ENCODE measurements at regions not wholly inside any gene's neighbourhood (a gene's known extent, or its start where the extent isn't known, plus 50 kb on each side); places are given as distances from the start of the nearest gene placed in this dataset.
"Not testable (repeated sequence)": the region's sequence is repeated elsewhere in the genome, so short reads cannot be mapped to it uniquely, and the experiment has no call there.

- not testable (repeated sequence) for DNase-seq (ENCODE audit: low spot score)
Measured at GRCh38 chr4:121616449-121616848, 80.3 kb downstream of the ANXA5 start.

DNA sequence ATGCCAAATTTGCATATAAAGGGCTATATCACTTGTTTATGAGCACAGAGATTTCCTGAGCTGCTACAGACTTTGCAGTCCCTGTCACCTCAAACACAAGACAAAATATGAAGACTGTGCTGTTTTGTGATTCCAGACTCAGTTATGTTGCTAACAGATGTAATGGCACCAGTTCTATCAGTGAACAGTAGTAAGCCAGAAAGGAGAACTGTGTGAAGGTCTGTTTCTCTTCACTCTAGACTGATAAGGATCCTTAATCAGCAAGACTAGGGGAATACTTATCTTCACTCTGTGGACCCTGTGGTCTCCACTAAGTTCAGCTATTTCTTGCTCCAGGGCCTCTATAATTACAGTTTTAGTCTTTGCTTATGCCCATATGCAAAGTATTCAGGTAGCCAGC is 82.7 kb downstream of the ANXA5 start:
- DNase-seq (ENCODE audit: low spot score) = no peak

GRCh38 chr4:121599049-121599448 is 97.7 kb downstream of the ANXA5 start:
- no peak for DNase-seq (ENCODE audit: low spot score)

- no peak for DNase-seq (ENCODE audit: low spot score)
Measured at GRCh38 chr4:121597346-121597934, 99.3 kb downstream of the ANXA5 start.

GRCh38 chr4:121594796-121595526 is 101.8 kb downstream of the ANXA5 start:
- peak; percentile 34 for DNase-seq (ENCODE audit: low spot score)

DNA sequence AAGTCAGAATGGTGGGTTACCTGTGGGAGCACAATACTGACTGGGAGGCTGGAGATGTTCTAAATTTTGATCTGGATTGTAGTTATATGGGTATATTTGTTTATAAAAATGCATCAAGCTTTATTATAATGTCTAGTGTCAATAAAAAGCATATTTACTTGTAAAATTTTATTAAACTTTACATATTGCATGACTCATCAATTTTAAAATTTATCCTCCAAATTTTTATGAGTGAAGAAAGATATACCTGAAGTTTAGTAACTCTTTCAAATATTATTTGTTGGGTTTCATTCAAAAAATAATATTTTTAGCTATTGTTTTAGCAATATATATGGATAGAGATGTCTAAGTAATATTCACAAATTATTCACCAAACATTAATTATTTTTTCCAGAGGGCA is 103.0 kb downstream of the ANXA5 start:
- no peak for DNase-seq (ENCODE audit: low spot score)

- DNase-seq (ENCODE audit: low spot score) = not testable (repeated sequence)
Measured at GRCh38 chr4:121592257-121592656, 104.5 kb downstream of the ANXA5 start.

GRCh38 chr4:121584836-121585235 is 111.9 kb downstream of the ANXA5 start:
- no peak for DNase-seq (ENCODE audit: low spot score)

DNA sequence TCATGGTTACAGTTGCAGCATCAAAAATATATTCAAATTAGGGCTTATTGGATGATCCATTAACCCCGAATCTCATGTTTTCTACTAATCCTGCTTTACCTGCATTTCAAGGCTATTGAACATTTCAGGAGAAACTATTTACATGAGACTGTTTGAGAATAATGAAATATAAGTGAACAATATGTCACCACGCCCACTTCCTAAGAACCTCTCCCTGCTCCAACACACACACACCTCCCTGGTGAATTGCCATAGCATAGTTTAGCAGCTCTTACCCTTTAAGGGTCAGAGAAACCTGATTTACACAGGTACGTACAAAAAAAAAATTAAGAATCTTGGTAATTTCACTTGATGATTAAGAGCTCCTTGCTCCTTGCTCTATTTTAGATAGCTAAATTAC is 113.4 kb downstream of the ANXA5 start:
- DNase-seq (ENCODE audit: low spot score) = no peak

DNA sequence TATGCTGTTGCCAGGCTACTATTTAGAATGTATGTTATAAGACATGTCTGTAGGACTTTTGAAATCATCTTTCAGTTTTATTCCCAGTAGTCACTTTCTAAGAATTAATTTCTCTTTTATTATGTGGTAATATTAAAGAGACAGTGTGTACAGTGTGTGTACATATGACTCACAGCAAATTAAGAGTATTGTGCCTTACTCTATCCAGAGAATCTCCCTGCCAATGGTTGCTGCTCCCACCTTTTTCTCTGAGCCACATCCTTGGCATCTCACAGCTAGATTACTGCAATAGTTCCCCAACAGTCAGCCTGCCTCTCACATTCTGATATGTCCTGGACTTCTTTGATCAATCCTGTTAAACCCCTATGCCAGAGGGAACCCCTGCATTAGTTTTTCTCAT is 114.5 kb downstream of the ANXA5 start:
- no peak for DNase-seq (ENCODE audit: low spot score)

- not testable (repeated sequence) for DNase-seq (ENCODE audit: low spot score)
Measured at GRCh38 chr4:121575392-121575791, 121.4 kb downstream of the ANXA5 start.

GRCh38 chr4:121574618-121575017 is 122.2 kb downstream of the ANXA5 start:
- DNase-seq (ENCODE audit: low spot score) = no peak

DNA sequence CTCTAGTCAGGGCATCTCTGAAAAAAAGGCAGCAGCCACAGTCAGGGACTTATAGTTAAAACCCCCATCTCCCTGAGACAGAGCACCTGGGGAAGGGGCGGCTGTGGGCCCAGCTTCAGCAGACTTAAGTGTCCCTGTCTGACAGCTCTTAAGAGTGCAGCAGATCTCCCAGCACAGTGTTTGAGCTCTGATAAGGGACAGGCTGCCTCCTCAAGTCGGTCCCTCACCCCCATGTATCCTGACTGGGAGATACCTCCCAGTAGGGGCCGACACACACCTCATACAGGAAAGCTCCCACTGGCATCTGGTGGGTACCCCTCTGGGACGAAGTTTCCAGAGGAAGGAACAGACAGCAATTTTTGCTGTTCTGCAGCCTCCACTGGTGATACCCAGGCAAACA is 129.0 kb downstream of the ANXA5 start:
- no peak for DNase-seq (ENCODE audit: low spot score)

DNA sequence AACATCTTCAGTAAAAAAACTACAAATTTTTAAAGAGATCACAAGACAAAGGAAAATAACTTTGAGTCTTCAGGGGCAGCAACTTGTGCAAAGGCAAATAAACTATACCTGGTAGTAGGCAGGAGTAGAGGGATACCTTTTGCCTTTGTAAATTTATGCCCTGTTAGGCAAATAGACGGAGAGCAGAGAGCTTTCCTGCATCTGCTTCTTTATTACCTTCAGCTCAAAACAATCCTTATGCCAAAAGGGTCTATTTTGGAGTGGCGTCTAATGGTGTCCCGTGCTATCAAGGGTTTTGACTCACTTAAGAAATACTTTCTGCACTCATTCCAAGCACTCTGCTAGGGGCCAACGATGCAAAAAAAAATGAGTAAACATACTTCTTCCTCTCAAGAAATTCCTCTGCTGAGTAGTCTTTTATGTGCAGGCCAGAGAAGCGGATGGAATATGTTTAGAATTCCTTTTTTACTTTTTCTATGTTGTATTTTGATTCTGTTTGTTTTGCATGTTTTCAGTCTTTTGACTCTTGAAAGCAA is 131.9 kb downstream of the ANXA5 start:
- no peak for DNase-seq (ENCODE audit: low spot score)

DNA sequence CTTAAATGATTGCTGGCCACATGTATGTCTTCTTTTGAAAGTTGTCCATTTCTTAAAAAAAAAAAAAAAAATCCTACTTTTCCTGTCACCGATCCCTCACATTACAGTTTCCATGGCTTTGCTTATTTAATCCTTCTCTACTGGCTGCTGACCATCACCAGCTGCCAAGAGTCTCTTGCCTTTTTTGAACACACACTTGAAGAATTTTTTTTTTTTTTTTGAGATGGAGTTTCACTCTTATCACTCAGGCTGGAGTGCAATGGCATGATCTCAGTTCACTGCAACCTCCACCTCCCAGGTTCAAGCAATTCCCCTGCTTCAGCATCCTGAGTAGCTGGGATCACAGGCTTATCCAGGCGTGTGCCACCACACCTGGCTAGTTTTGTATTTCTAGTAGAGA is 134.0 kb downstream of the ANXA5 start:
- no peak for DNase-seq (ENCODE audit: low spot score)

DNA sequence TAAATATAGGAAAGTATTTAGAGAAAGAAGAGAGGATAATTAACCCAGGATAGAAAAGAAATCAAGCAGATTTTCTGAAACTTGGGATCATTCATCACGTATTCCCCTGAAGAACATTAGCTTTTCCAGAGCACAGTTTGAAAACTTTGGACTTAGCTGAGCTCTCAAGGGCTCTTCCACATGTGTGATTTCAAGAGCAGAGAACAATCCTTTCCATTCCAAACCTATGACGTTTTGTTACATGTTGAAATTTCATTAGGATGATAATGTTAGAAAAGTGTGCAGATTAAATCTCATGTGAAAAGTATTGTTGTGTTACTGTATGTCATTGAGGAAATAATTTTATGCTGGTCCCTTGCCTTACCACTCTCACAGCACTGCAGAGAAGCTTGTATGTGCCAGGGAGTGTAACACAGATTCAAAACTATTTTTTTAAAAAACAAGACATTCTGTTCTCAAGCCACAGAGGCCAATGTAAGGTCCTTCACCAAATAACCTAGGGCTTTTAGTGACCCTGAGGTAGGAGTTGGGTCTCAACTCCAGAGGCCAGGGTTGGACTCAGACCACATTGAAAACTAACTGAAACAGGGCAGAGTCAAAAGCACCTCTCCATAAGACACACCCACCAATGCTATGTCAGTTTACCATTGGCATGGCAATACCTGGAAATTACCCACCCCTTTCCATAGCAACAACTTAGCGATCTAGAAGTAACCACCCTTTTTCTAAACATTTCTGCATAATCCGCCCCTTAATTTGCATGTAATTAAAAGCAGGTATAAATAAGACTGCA is 141.3 kb downstream of the ANXA5 start:
- DNase-seq (ENCODE audit: low spot score) = no peak

GRCh38 chr4:121554382-121554781 is 142.4 kb downstream of the ANXA5 start:
- no peak for DNase-seq (ENCODE audit: low spot score)

GRCh38 chr4:121551881-121552280 is 144.9 kb downstream of the ANXA5 start:
- DNase-seq (ENCODE audit: low spot score) = no peak

GRCh38 chr4:121551271-121551670 is 145.5 kb downstream of the ANXA5 start:
- no peak for DNase-seq (ENCODE audit: low spot score)

- DNase-seq (ENCODE audit: low spot score) = no peak
Measured at GRCh38 chr4:121541696-121542095, 155.1 kb downstream of the ANXA5 start.

GRCh38 chr4:121535351-121535750 is 154.5 kb upstream of the QRFPR start:
- no peak for DNase-seq (ENCODE audit: low spot score)

GRCh38 chr4:121534187-121534586 is 153.4 kb upstream of the QRFPR start:
- no peak for DNase-seq (ENCODE audit: low spot score)

DNA sequence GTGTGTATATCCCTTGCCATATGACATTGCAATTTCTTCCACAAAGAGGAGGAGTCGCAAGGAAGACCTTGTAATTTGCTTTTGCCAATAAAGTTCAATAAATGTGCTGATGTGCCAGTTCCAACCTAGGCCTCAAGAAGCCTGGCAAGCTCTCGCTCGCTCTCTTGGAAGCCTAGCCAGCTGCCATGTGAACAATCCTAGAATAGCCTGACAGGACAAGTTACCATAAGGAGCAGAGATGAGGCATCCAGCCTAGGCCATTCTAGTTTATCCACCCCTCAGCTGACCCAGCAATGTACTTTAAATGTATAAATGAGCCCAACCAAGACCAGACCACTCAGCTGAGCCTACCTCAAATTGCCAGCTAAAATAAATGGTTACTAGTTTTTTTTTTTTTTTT is 145.7 kb upstream of the QRFPR start:
- no peak for DNase-seq (ENCODE audit: low spot score)
